GM12891 (cell line): ENCODE measurements at regions not wholly inside any gene's neighbourhood (a gene's known extent, or its start where the extent isn't known, plus 50 kb on each side); places are given as distances from the start of the nearest gene placed in this dataset.

ENCODE experiments used
- POLR2A ChIP-seq: IDR thresholded peaks from 2 replicates; pipeline ENCODE4 v1.6.1; 2011; ENCODE audit warnings: low read depth, low read length, control low read depth
- POLR2AphosphoS5 ChIP-seq: IDR thresholded peaks from 2 replicates; pipeline ENCODE4 v1.6.1; 2011; ENCODE audit warnings: low read depth, low read length, control low read depth

- TF ChIP-seq POLR2A (no peak), POLR2AphosphoS5 (no peak)
These were observed 254.5 kb upstream of the RPS6KA3 start for GRCh38 chrX:20521222-20521621.
